Adrenal gland (tissue), 5 donors: ENCODE measurements at regions not wholly inside any gene's neighbourhood (a gene's known extent, or its start where the extent isn't known, plus 50 kb on each side); places are given as distances from the start of the nearest gene placed in this dataset.

Experiments
- CTCF ChIP-seq, 6 experiments: fragments of 450-650 bp in 4 of 6; fragments of 200-600 bp in 2 of 6; sonication (generic) in 1 of 6; IDR thresholded peaks; 1 replicate in 5 of 6; 2 replicates in 1 of 6; pipeline versions ENCODE4 v1.5.1 to v1.8.0; 2016 to 2021; ENCODE audit warnings: antibody characterized with exemption in 6 of 6, mild to moderate bottlenecking in 2 of 6, moderate library complexity in 1 of 6
- POLR2A ChIP-seq, 2 donors: fragments of 450-650 bp; IDR thresholded peaks; one replicate each; pipeline ENCODE4 v1.6.1; 2017; ENCODE audit warnings: antibody characterized with exemption in 2 of 2, mild to moderate bottlenecking in 2 of 2, moderate library complexity in 1 of 2
- donor health status: DM: no; HTN: no; CAD: no.

- TF ChIP-seq CTCF (IDR thresholded peaks at IDR 0.05) (no peak), POLR2A (IDR thresholded peaks at IDR 0.05) (no peak)
These were observed 377.7 kb downstream of the GLRX3 start for GRCh38 chr10:130513686-130514476.
